Astrocyte of the hippocampus (primary cell): ENCODE measurements at regions not wholly inside any gene's neighbourhood (a gene's known extent, or its start where the extent isn't known, plus 50 kb on each side); places are given as distances from the start of the nearest gene placed in this dataset.

Experiments used
- DNase-seq: peaks from one replicate; pipeline ENCODE4 v3.0.0; 2011; ENCODE audit warnings: low read depth, low spot score

GRCh38 chr20:57810511-57811373 lies 100.9 kb upstream of the PMEPA1 start:
- peak; percentile 55 for DNase-seq

GRCh38 chr20:57809661-57810172 lies 99.9 kb upstream of the PMEPA1 start:
- no peak for DNase-seq

GRCh38 chr20:57809149-57809548 lies 99.3 kb upstream of the PMEPA1 start:
- no peak for DNase-seq

GRCh38 chr20:57808264-57809070 lies 98.7 kb upstream of the PMEPA1 start:
- no peak for DNase-seq

- no peak for DNase-seq
These were observed 97.8 kb upstream of the PMEPA1 start for GRCh38 chr20:57807401-57808263.

GRCh38 chr20:57806975-57807374 lies 97.2 kb upstream of the PMEPA1 start:
- no peak for DNase-seq

GRCh38 chr20:57806476-57806875 lies 96.7 kb upstream of the PMEPA1 start:
- DNase-seq: no peak

GRCh38 chr20:57805747-57806146 lies 95.9 kb upstream of the PMEPA1 start:
- no peak for DNase-seq

- DNase-seq: no peak
These were observed 94.8 kb upstream of the PMEPA1 start for GRCh38 chr20:57804470-57805250.

- DNase-seq: no peak
These were observed 93.7 kb upstream of the PMEPA1 start for GRCh38 chr20:57803508-57804005.

- no peak for DNase-seq
These were observed 93.1 kb upstream of the PMEPA1 start for GRCh38 chr20:57802765-57803507.

- no peak for DNase-seq
These were observed 91.8 kb upstream of the PMEPA1 start for GRCh38 chr20:57801581-57801980.

- no peak for DNase-seq
These were observed 91.1 kb upstream of the PMEPA1 start for GRCh38 chr20:57800791-57801430.

- DNase-seq: no peak
These were observed 87.6 kb upstream of the PMEPA1 start for GRCh38 chr20:57797401-57797800.

GRCh38 chr20:57795977-57796560 lies 86.3 kb upstream of the PMEPA1 start:
- no peak for DNase-seq

- peak; percentile 81 for DNase-seq
These were observed 85.5 kb upstream of the PMEPA1 start for GRCh38 chr20:57795342-57795697.

- peak; percentile 72 for DNase-seq
These were observed 85.0 kb upstream of the PMEPA1 start for GRCh38 chr20:57794600-57795341.

GRCh38 chr20:57794036-57794435 lies 84.2 kb upstream of the PMEPA1 start:
- no peak for DNase-seq
